ENCODE measurements at regions not wholly inside any gene's neighbourhood (a gene's known extent, or its start where the extent isn't known, plus 50 kb on each side); places are given as distances from the start of the nearest gene placed in this dataset.

GRCh38 chr3:141430316-141430715, 56.5 kb upstream of the RASA2 start:
- Histone ChIP-seq H4K20me1 (ENCODE audit: insufficient read depth) (no peaks in the 10 kb centered on the region), H3K4me2 (ENCODE audit: low read length) (no peak overlapping the region), H2AFZ (ENCODE audit: low read depth, low read length, poor library complexity, severe bottlenecking) (no peak overlapping the region), H3K36me3 (ENCODE audit: control insufficient read depth in 1 of 2, insufficient read depth in 2 of 2, low read length in 2 of 2) (no peaks in the 10 kb centered on the region), H3K9me2 (ENCODE audit: insufficient read depth) (no peaks in the 10 kb centered on the region), H3K9ac (ENCODE audit: low read length) (no peak overlapping the region), H3K27ac (ENCODE audit: low read depth, low read length) (no peak overlapping the region), H3K4me1 (ENCODE audit: control insufficient read depth in 1 of 2, insufficient read depth in 2 of 2, low read length in 2 of 2) (no peaks in the 10 kb centered on the region), H3K79me2 (ENCODE audit: insufficient read depth, low read length) (no peaks in the 10 kb centered on the region), H3K27me3 (ENCODE audit: insufficient read depth, low read length) (no peaks in the 10 kb centered on the region), H3K9me3 (ENCODE audit: control insufficient read depth in 1 of 2, insufficient read depth in 1 of 2, low read depth in 1 of 2, low read length in 2 of 2) (no peaks in the 10 kb centered on the region), H3K4me3 (replicated peaks in 1 of 2; ENCODE audit: low read depth in 1 of 2, low read length in 2 of 2) (no peak overlapping the region)
- BruUV-seq (replicated peaks), result no TSS peak
- ATAC-seq (no peak), DNase-seq (ENCODE audit: low read depth, low spot score) (no peak)
- ChIA-PET POLR2A (no interaction called here), CTCF (no interaction called here), RAD21 (ENCODE audit: low non-redundant PET in 1 of 2, low total read pairs in 2 of 2, uncharacterized antibody in 2 of 2, unreplicated experiment in 2 of 2) (no interaction called here)
- intact Hi-C loops (cut with micrococcal nuclease), result no loop called here
- no peak for TF ChIP-seq REST (IDR thresholded peaks at IDR 0.05; ENCODE audit: low read depth)
- TF ChIP-seq SP1 (IDR thresholded peaks at IDR 0.05; ENCODE audit: low read depth), result no peak
- no peak for TF ChIP-seq SRF (IDR thresholded peaks at IDR 0.05; ENCODE audit: low read depth)
- TF ChIP-seq CEBPB (IDR thresholded peaks at IDR 0.05; ENCODE audit: low read depth), result no peak
- no peak for TF ChIP-seq CBX3 (IDR thresholded peaks at IDR 0.05; ENCODE audit: low read depth)
- TF ChIP-seq JUND (IDR thresholded peaks at IDR 0.05), result no peak
- no peak for TF ChIP-seq ATF3 (IDR thresholded peaks at IDR 0.05)
- no peak for TF ChIP-seq ELF1 (IDR thresholded peaks at IDR 0.05; ENCODE audit: borderline replicate concordance, low read depth)
- TF ChIP-seq ZNF274 (IDR thresholded peaks at IDR 0.05; ENCODE audit: low read depth, low read length), result no peak
- TF ChIP-seq RAD21 (IDR thresholded peaks at IDR 0.05; ENCODE audit: low read depth), result no peak
- TF ChIP-seq POLR2A (IDR thresholded peaks at IDR 0.05; ENCODE audit: borderline replicate concordance, extremely low read depth, insufficient read depth, insufficient read length), result no peak

Measured in HCT116 (cell line).